GM12875 (cell line): ENCODE measurements at regions not wholly inside any gene's neighbourhood (a gene's known extent, or its start where the extent isn't known, plus 50 kb on each side); places are given as distances from the start of the nearest gene placed in this dataset.
A peak's percentile ranks its signal among the peaks of the same experiment; 100 is the strongest.

Experiments
- H3K4me3 ChIP-seq: one replicate; pipeline ENCODE4 v1.5.1; 2011; ENCODE audit warnings: low read depth, low read length, control low read depth
- CTCF ChIP-seq: IDR thresholded peaks from 2 replicates; pipeline ENCODE4 v1.5.1; 2011; ENCODE audit warnings: low read depth, mild to moderate bottlenecking, control low read depth, inconsistent platforms, low read length, moderate library complexity, borderline replicate concordance; ENCODE audit not compliant: insufficient read depth

DNA sequence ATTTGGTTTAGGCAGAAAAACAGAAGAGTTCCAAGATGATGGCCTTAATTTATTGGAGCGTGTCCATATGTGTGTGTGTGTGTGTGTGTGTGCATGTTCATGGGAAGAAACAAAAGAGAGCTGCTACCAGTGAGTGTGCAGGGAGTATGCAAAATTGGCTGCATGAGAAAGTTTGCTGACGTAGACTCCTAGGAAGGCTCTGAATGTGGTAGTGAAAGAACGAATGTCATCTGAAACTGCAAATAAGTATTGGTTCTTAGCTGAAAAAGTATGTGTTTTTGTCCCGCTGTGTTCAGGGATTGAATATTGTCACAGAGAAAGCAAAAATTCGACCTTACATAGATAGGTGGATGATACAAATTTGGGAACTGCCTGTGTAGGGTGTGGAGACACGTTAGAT lies 542.6 kb upstream of the COX7C start:
- H3K4me3 ChIP-seq: no peak overlapping the region
- TF ChIP-seq CTCF: no peak

- H3K4me3 ChIP-seq: no peak overlapping the region
- TF ChIP-seq CTCF: no peak
Measured at GRCh38 chr5:86095092-86095491, 522.6 kb upstream of the COX7C start.

DNA sequence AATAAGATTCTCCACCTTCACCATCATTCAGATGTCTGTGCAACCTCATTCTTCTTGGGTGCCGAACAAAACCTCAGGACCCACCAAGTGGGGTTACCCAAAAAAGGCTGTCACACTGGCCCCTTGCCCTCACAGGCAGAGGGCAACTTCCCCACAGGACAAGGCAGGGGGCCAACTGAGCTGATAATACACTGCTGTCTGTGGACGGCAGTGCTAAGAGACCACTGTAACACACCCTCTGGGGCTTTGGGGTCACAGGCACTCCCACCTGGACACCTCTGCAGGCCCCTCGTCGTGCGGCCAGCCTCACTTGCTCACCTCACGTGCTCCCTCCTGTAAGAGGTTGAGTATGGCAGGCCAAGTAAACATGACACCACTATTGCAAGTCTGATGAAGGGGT lies 515.8 kb upstream of the COX7C start:
- no peak for TF ChIP-seq CTCF
- no peak overlapping the region for H3K4me3 ChIP-seq

- no peak for TF ChIP-seq CTCF
- no peak overlapping the region for H3K4me3 ChIP-seq
Measured at GRCh38 chr5:86108825-86109224, 508.9 kb upstream of the COX7C start.

GRCh38 chr5:86112249-86112648 lies 505.5 kb upstream of the COX7C start:
- no peak for TF ChIP-seq CTCF
- H3K4me3 ChIP-seq: no peak overlapping the region

DNA sequence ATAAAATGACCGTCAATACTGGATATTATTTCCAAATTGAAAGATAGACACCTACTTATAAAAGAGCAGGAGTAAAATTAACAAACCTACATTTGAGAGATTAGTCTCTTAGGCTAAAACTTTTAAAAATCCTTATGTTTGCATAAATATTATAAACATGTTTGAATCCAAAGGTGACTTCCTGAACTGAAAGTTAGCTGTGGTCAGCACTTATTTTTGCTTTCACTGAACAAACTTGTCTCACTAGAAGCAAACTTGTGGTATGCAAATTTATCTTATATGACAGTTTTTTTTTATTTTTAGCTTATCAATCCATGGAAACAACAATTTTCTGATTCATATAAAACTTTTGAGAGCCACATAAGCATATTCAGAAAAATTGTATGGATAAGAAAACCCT lies 502.6 kb upstream of the COX7C start:
- no peak overlapping the region for H3K4me3 ChIP-seq
- TF ChIP-seq CTCF: no peak

DNA sequence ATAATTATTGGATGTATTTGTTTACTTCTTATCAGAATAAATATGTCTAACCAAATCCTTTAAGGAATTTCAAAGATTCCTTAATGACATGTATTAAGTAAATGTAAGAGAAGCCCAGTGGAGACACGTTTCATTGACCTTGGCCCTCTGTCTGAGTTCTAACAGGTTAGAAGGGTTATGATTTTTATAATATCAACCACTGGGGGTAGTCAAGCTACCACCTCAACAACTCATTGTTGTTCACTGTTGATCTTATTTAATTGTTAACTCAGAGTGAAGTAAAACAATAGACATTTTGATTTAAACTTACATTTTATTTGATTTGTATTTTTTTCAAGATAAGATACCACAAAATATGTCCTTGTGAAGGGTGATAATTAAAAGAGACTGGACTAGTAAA lies 499.2 kb upstream of the COX7C start:
- no peak overlapping the region for H3K4me3 ChIP-seq
- TF ChIP-seq CTCF: 0 out of 2 replicates have a peak, but pooled peaks have one; percentile 15
